HK-2 (cell line): ENCODE measurements at regions not wholly inside any gene's neighbourhood (a gene's known extent, or its start where the extent isn't known, plus 50 kb on each side); places are given as distances from the start of the nearest gene placed in this dataset.
"Not testable (repeated sequence)": the region's sequence is repeated elsewhere in the genome, so short reads cannot be mapped to it uniquely, and the experiment has no call there.

ENCODE experiments used
- DNase-seq: peaks from one replicate; pipeline ENCODE4 v3.0.0-alpha.2; 2018; ENCODE audit not compliant: unreplicated experiment

- DNase-seq, result not testable (repeated sequence)
Measured at GRCh38 chr5:44756097-44756496, 52.6 kb upstream of the MRPS30 start.

- DNase-seq, result no peak
Measured at GRCh38 chr5:44747396-44747795, 61.4 kb upstream of the MRPS30 start.

- no peak for DNase-seq
Measured at GRCh38 chr5:44740660-44741059, 68.1 kb upstream of the MRPS30 start.

- DNase-seq, result no peak
Measured at GRCh38 chr5:44729536-44729935, 79.2 kb upstream of the MRPS30 start.

GRCh38 chr5:44727100-44727499, 81.6 kb upstream of the MRPS30 start:
- no peak for DNase-seq

GRCh38 chr5:44719856-44720255, 88.9 kb upstream of the MRPS30 start:
- no peak for DNase-seq

- DNase-seq, result no peak
Measured at GRCh38 chr5:44714871-44715561, 93.7 kb upstream of the MRPS30 start.

- DNase-seq, result no peak
Measured at GRCh38 chr5:44713446-44713845, 95.3 kb upstream of the MRPS30 start.

GRCh38 chr5:44711901-44712300, 96.8 kb upstream of the MRPS30 start:
- no peak for DNase-seq

- DNase-seq, result no peak
Measured at GRCh38 chr5:44708602-44709001, 100.1 kb upstream of the MRPS30 start.

GRCh38 chr5:44707721-44708120, 101.0 kb upstream of the MRPS30 start:
- DNase-seq, result no peak

GRCh38 chr5:44697025-44697424, 111.7 kb upstream of the MRPS30 start:
- DNase-seq, result no peak

GRCh38 chr5:44695259-44695658, 113.5 kb upstream of the MRPS30 start:
- DNase-seq, result no peak

GRCh38 chr5:44691802-44692201, 116.9 kb upstream of the MRPS30 start:
- no peak for DNase-seq

- DNase-seq, result no peak
Measured at GRCh38 chr5:44681906-44682305, 126.8 kb upstream of the MRPS30 start.

- DNase-seq, result no peak
Measured at GRCh38 chr5:44679214-44679613, 129.5 kb upstream of the MRPS30 start.

GRCh38 chr5:44675296-44675695, 133.5 kb upstream of the MRPS30 start:
- DNase-seq, result no peak

GRCh38 chr5:44674461-44674860, 134.3 kb upstream of the MRPS30 start:
- DNase-seq, result no peak

- DNase-seq, result not testable (repeated sequence)
Measured at GRCh38 chr5:44668471-44668870, 140.3 kb upstream of the MRPS30 start.

- no peak for DNase-seq
Measured at GRCh38 chr5:44665101-44665701, 143.5 kb upstream of the MRPS30 start.

GRCh38 chr5:44664711-44665100, 144.0 kb upstream of the MRPS30 start:
- no peak for DNase-seq

GRCh38 chr5:44663991-44664710, 144.6 kb upstream of the MRPS30 start:
- DNase-seq, result no peak

GRCh38 chr5:44661851-44662250, 146.9 kb upstream of the MRPS30 start:
- no peak for DNase-seq
